H54 (cell line): ENCODE measurements at regions not wholly inside any gene's neighbourhood (a gene's known extent, or its start where the extent isn't known, plus 50 kb on each side); places are given as distances from the start of the nearest gene placed in this dataset.
"Not testable (repeated sequence)": the region's sequence is repeated elsewhere in the genome, so short reads cannot be mapped to it uniquely, and the experiment has no call there.

Experiments used
- DNase-seq: peaks from one replicate; pipeline ENCODE4 v3.0.0; 2011; ENCODE audit warnings: low spot score, mixed read lengths; ENCODE audit not compliant: insufficient read length
- FAIRE-seq: peaks from 3 replicates; lab custom pipeline; 2011; peaks lifted over from hg19 to GRCh38; lab: Jason Lieb, UNC
- POLR2A ChIP-seq: IDR thresholded peaks from 2 replicates; pipeline ENCODE4 v1.6.1; 2011; ENCODE audit warnings: low read depth, mild to moderate bottlenecking, low read length

DNA sequence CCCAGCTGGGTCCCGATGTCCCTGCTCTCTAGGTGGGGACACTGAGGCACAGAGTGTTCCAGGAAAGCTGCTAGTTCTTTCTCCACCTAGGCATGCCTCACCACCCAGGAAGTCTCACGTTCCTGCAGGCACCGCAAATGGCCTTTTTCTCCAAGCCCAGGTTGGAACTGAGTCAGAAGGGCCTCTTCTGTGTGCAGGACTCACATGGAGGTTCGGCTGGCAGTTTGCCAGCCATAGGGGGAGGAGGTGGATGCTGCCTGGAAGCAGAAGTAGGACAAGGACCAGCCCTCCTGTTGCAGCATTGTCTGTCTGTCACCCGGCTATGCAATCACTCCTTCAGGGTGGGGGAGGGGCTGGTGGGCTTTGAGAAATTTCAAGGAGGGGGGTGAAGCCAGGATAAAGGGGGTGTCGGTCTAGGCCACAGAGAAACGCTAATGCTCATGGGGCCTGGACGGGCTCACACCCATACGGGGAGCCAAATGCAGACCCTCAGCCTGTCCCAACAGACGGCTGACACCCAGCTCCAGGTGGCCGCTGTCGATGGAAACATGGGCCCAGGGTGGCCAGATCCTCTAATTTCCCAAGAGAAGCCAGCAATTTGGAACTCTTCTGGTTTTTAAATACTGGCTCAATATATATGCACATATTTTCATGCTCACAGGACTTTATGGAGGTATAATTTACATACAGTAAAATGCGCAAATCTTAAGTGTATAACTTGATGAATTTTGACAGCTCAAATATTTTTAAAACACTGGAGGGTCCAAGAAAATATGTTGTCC lies 120.5 kb downstream of the PHETA1 start:
- no peak for TF ChIP-seq POLR2A
- DNase-seq (no peak), FAIRE-seq (no peak)

DNA sequence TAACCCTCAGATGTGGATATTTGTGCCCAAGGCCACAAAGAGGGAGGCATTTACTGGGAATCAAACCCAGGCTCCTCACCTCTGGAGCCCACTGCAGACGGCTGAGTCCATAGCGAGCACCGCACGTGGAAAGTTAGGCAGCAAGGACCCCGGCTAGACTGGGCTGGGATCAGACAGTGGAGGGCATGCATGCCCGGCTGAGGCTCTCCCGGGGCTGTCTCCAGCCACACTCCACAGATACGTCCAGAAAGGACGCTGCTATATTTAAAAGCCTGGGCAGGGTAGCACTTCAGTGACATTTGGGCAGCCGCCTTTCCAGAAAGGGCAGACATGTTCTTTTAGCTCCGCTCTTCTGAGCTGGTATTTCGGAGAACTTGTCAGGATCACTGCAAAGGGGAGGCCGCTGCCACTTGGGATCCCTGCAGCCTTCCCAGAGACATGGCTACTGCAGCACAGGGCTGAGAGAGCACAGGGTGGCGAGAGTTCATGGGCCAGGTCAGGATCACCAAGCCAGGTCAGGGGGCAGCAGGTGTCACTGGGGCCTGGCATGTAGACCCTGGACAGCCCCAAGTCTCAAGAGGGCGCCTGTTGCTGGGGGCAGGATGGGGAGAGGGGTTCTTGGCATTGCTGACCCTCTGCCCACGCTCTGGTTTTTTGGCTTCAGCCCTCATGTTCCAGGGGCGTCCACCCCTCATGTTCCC lies 121.7 kb downstream of the PHETA1 start:
- FAIRE-seq (no peak), DNase-seq (no peak)
- no peak for TF ChIP-seq POLR2A

DNA sequence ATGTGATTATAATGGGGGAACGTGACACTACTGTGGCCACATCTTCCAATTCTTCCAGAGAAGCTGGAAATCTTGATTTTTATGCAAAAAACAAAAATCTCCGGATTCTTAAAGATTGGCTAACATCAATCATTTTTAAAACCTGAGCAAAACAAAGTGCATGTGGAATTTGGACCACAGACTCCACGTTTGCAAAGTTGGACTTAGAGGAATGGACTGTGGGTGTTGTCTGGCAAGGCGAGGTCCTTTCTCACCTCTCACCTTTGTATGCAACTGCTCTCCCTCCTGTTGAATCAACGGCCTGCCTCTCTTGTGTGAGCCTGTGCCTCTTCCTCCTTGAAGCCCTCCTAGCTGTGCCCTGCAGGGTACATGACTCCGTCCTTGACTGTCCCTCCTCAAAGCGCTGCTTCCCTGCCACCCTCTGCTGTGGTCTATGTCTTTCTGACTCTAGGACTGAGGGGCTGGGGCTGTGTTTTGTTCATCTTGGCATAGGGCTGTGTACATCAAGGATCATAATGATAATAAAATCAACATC lies 122.4 kb downstream of the PHETA1 start:
- no peak for DNase-seq
- no peak for TF ChIP-seq POLR2A
- FAIRE-seq, result no peak

DNA sequence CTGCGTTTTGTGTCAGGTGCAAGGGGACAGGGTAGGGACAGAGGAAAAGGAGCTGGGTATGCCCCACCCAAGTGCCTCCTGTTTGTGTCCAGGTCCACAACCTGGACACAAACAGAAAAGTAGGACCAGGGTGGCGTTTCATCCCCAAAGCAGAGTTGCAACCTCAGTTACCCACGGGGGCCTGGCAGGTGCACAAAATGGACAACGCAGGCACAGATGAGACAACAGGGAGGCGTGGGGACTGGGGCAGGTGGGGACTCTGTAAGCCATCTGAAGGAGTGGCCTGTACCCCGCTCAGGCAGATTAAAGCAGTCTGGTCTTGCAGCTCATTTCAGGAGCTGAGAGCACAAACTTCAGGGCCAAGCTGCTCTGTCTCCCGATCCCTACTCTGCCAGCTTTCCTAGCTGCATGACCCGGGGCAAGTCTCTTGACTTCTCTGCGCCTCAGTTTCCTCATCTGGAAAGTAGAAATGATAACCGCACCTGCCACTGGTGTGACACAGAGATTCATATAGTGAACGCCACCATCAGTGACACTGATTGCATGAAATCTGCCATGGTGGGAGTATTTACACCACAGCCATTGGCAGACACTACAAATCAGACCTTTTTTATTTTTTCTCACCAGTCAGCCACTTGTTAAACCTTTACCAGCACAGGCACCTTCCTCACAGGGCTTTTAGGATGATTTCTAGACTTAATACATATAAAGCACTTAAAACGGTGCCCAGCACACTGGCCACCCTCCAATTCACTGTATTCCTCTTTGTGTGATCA lies 123.0 kb downstream of the PHETA1 start:
- DNase-seq (no peak), FAIRE-seq (no peak)
- no peak for TF ChIP-seq POLR2A

DNA sequence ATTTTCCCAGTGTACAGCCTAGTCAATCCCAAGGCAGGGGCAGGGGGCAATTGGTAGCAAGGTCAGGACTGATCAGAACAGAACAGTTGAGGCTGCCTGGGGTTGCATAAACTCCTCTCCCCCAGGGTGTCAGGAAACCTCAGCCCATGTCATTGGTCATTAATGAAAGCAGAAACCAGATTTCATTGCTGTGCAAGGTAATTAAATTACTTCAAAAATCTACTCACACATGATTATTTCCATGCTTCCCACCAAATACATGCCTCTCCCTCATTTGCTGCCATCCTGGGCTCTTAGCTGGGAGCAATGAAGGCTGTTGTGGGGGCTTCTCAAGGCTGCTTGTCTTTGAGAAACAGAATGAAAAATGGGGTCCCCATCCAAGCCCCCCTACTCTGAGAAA lies 124.2 kb downstream of the PHETA1 start:
- no peak for DNase-seq

DNA sequence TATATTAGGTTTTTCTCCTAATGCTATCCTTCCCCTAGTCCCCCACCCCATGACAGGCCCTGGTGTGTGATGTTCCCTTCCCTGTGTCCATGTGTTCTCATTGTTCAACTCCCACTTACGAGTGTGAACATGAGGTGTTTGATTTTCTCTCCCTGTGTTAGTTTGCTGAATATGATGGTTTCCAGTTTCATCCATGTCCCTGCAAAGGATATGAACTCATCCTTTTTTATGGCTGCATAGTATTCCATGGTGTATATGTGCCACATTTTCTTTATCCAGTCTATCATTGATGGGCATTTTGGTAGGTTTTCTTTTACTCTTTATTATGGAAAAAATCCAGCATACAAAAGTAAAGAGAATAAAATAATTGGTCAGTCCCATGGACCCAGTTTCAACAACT lies 126.1 kb downstream of the PHETA1 start:
- DNase-seq, FAIRE-seq: not testable (repeated sequence)

More for the DNA sequence above, 124.2 kb downstream of the PHETA1 start:
- FAIRE-seq, result no peak
- TF ChIP-seq POLR2A, result no peak

DNA sequence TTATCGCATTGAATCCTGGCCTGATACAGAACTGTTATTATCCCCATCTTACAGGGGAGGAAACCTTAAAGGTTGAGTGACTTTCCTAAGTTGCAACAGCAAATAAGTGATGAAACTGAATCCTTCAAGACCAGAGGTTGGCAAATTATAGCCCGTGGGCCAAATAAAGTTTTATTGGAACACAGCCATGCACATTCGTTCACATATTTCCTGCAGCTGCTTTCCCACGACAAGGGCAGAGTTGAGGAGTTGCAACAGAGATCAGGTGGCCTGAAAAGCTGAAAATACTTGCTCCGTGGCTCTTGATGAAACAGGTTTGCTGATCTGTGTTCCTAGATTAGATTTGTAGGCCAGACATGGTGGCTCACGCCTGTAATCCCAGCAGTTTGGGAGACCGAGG lies 126.7 kb downstream of the PHETA1 start:
- no peak for TF ChIP-seq POLR2A
- FAIRE-seq (no peak), DNase-seq (no peak)

DNA sequence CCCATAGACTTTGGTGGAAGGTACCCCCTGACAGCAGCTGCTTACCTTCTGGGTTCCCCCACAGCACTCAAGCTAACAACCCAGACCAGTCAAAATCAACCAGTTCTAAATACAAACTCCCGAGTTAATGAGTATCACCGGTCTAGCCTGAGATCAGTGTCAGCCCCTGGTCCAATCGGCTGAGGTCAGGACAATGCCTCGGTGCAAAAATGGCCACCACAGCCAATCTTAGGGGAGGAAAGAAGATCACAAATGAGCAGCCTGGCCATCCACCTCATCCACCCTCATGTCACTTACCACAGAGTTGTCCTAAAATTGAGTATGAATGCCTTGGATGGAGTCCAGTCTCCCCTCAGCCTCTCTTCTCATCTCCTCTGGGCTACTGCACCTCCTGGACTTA lies 128.5 kb downstream of the PHETA1 start:
- no peak for TF ChIP-seq POLR2A
- FAIRE-seq (no peak), DNase-seq (no peak)

DNA sequence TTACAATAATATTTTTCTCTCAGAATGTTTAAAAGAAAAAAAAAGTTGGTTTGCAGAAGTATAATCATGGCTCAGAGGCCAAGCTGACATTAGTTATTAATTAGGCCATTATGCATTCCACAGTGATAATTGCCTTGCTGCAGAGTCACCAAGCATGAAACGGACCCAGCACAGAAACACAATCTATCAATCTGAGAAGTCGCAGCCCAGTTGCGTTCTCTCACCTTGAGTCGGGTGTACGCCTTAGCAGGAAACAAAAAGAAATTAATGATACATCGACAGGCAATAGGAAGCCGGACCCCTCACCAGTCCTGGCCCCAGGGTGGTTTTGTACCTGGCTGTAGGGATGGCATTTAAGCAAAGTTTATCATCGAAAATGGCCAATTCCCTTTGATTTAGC lies 129.7 kb downstream of the PHETA1 start:
- DNase-seq (no peak), FAIRE-seq (no peak)
- no peak for TF ChIP-seq POLR2A

DNA sequence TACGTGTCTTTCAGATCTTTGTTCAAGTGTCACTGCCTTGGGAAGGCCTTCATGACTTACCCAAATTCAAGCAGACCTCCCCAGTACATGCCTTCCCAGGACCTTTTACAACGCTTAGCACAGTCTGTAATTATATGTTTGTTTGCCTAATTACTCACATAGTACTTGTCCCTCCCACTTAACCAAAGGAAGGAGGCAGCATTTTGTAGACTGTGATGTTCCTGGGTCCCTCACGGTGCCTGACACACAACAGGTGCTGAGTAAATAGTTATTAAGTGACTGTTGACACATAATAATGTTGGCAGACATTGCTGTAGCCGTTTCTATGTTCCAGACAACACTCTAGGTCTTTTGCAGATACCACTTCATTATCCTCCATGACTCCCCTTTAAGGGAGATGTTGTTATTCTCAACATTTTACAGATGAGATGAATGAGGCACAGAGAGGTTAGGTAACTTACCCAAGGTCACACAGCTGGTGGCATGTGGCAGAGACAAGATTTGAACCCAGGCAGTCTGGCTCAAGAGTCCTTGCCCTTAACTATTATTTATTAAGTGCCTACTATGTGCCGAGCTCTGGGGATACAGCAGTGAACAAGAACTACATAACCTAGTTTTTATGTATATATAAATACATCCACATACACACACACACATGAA lies 130.7 kb downstream of the PHETA1 start:
- FAIRE-seq, result no peak
- no peak for DNase-seq
- TF ChIP-seq POLR2A, result no peak

DNA sequence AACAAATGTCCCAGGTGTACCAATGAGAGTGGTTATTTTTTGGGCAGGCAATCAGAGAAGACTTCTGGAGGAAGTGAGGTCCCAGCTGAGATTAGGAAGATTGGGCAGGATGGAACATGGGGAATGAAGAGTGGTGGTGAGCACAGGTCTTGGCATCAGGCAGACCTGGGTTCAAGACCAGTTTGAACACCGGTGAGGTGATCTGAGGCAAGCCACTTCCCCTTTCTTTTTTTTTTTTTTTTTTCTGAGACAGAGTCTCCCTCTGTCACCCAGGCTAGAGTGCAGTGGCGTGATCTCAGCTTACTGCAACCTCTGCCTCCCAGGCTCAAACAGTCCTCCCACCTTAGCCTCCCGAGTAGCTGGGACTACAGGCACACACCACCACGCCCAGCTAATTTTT lies 134.4 kb downstream of the PHETA1 start:
- DNase-seq, FAIRE-seq: not testable (repeated sequence)

DNA sequence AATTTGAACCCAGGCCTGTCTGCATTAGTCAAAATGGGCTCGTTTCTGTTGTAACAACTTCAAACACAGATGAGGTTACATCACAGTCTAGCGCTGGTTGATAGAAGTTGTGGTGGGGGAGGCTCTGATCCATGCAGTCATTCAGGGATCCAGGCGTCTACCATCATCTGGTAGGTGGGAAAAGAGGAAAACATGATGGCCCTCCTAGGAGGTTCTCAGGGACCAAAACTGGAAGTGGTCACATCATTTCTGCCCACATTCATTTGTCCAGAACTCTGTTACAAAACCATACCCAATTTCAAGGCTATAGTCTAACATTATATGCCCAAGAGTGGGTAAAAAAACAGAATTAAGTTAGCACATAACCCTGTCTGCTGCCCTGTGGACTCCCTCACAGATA lies 135.1 kb downstream of the PHETA1 start:
- no peak for DNase-seq
- no peak for TF ChIP-seq POLR2A
- FAIRE-seq, result no peak

DNA sequence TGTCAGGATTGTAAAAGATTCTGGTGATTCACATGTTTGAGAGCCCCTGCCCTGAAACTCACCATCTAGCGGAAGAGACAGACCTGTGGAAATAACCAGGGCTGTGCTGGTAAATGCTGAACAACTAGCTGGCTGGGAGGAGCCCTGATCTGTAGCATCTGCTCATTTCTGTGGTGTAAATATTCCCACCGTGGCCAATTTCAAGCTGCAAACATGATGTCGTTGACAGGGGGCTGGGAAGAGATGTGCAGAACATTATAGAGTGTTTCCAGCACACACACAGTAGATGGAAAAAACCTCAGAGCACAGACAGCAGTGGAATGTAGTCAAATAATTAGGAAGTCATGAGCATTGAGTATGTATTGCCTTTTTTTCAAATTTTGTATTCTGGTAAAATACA lies 138.2 kb downstream of the PHETA1 start:
- TF ChIP-seq POLR2A, result no peak
- DNase-seq, result no peak
- FAIRE-seq, result no peak

DNA sequence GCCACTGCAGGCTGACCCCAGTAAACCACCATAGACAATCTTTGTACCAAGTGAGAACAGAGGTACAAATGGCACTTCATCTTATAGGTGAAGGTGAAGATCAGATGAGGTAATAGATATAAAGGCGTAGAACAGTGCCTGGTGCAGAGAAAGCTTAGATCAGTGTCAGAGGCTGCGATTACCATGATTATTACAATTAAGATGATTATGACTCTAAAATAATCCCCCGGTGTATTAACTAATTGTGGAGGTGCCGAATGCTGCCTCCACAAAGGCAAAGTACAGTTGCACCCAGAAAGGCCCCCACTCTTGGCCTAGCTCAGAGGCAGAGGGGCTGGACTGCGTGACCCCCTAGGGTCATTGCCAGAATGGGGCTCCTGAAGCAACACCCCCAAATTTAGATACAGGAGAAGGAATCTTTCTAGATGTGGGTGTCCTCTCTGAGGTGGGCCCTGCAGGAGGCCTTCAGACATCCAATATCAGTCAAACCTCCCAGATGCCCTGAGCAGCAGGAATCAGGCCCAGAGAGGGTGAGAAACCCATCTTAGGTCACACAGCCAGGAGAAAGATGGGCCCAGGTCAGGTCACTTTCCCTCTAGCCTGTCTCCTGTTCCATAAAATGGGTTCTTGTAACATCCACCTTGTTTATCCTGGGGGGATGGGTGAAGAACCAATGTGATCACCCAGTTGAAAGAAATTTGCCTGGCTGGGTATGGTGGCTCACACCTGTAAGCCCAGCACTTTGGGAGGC lies 139.8 kb downstream of the PHETA1 start:
- TF ChIP-seq POLR2A, result no peak
- FAIRE-seq, result no peak
- DNase-seq, result no peak
